Neural cell (in vitro differentiated cells): ENCODE measurements at regions not wholly inside any gene's neighbourhood (a gene's known extent, or its start where the extent isn't known, plus 50 kb on each side); places are given as distances from the start of the nearest gene placed in this dataset.

Source experiments
- CTCF ChIP-seq: fragments of 450-650 bp; IDR thresholded peaks from 2 replicates; pipeline ENCODE4 v1.5.1; 2014; ENCODE audit warnings: antibody characterized with exemption, mild to moderate bottlenecking, moderate library complexity; ENCODE audit not compliant: poor library complexity, severe bottlenecking
- EP300 ChIP-seq: fragments of 450-650 bp; conservative IDR thresholded peaks from 2 replicates; pipeline ENCODE4 v1.6.1; 2014; ENCODE audit warnings: antibody characterized with exemption, mild to moderate bottlenecking, moderate library complexity; ENCODE audit not compliant: poor library complexity, severe bottlenecking
- EZH2 ChIP-seq: fragments of 200-600, 300-800 bp; shearing (Covaris generic), sonication (generic); IDR thresholded peaks from 2 replicates; pipeline ENCODE4 v1.6.1; 2014; ENCODE audit warnings: antibody characterized with exemption, low read length, borderline replicate concordance, mild to moderate bottlenecking; ENCODE audit not compliant: insufficient read depth, poor library complexity, severe bottlenecking
- MXI1 ChIP-seq: fragments of 450-650 bp; conservative IDR thresholded peaks from 2 replicates; pipeline ENCODE4 v1.6.1; 2014; ENCODE audit warnings: antibody characterized with exemption, mild to moderate bottlenecking; ENCODE audit not compliant: poor library complexity, severe bottlenecking
- POLR2AphosphoS5 ChIP-seq: IDR thresholded peaks from 2 replicates; pipeline ENCODE4 v1.6.1; 2012
- RAD21 ChIP-seq: fragments of 450-650 bp; conservative IDR thresholded peaks from 2 replicates; pipeline ENCODE4 v1.6.1; 2014; ENCODE audit warnings: antibody characterized with exemption, mild to moderate bottlenecking, moderate library complexity
- SMC3 ChIP-seq: fragments of 450-650 bp; conservative IDR thresholded peaks from 2 replicates; pipeline ENCODE4 v1.6.1; 2014; ENCODE audit warnings: antibody characterized with exemption, mild to moderate bottlenecking, moderate library complexity; ENCODE audit not compliant: poor library complexity
- TAF1 ChIP-seq: IDR thresholded peaks from 2 replicates; pipeline ENCODE4 v1.6.1; 2012; ENCODE audit warnings: low read depth
- TF ChIP-seq, protein P1 (sequence below): IDR thresholded peaks from 2 replicates; pipeline ENCODE4 v1.6.1; 2012; ENCODE audit warnings: borderline replicate concordance

DNA sequence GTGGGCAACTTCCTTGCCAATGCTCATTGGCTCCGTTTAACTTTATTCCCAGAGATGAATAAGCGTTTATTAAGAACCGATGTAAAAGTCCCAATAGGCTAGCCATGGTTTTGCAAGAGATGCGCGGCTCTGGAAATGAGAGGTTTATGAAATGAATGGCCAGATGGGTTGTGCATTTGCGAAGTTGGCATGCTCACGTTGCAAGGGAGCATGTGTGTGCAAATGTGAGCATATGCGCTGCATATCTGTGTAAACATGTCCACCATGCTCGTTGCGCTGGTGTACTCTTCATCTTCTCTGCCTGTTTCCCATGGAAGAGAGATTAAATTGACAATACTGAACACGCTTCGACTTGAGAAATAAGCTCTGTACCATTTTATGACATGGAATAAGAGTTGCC lies 848.6 kb upstream of the RBFOX1 start:
- TF ChIP-seq POLR2AphosphoS5 = no peak
- TF ChIP-seq CTCF = no peak
- TF ChIP-seq RAD21 = no peak
- no peak for TF ChIP-seq EP300
- TF ChIP-seq, protein P1, sequence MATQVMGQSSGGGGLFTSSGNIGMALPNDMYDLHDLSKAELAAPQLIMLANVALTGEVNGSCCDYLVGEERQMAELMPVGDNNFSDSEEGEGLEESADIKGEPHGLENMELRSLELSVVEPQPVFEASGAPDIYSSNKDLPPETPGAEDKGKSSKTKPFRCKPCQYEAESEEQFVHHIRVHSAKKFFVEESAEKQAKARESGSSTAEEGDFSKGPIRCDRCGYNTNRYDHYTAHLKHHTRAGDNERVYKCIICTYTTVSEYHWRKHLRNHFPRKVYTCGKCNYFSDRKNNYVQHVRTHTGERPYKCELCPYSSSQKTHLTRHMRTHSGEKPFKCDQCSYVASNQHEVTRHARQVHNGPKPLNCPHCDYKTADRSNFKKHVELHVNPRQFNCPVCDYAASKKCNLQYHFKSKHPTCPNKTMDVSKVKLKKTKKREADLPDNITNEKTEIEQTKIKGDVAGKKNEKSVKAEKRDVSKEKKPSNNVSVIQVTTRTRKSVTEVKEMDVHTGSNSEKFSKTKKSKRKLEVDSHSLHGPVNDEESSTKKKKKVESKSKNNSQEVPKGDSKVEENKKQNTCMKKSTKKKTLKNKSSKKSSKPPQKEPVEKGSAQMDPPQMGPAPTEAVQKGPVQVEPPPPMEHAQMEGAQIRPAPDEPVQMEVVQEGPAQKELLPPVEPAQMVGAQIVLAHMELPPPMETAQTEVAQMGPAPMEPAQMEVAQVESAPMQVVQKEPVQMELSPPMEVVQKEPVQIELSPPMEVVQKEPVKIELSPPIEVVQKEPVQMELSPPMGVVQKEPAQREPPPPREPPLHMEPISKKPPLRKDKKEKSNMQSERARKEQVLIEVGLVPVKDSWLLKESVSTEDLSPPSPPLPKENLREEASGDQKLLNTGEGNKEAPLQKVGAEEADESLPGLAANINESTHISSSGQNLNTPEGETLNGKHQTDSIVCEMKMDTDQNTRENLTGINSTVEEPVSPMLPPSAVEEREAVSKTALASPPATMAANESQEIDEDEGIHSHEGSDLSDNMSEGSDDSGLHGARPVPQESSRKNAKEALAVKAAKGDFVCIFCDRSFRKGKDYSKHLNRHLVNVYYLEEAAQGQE = no peak
- no peak for TF ChIP-seq EZH2
- TF ChIP-seq SMC3 = no peak
- TF ChIP-seq TAF1 = no peak
- TF ChIP-seq MXI1 = no peak
